ENCODE measurements at regions not wholly inside any gene's neighbourhood (a gene's known extent, or its start where the extent isn't known, plus 50 kb on each side); places are given as distances from the start of the nearest gene placed in this dataset.

DNA sequence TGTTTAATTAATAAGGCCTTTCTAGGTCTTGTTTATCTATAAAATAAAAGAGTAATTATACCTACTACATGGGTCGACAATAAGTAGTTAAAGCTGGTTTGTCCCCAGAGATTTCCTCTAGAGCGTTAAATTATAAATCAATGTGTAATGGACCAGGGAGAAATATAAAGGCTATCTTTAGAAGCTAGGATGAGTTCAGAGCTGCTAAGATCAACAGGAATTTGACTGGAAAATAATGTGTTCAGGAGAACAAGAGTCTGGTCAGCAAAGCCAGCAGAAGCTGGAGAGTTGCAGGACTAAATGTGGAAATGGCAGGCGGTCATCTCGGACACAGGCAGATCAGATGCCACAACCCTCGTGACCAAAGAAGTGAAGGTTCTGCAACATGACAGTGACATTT lies 428.8 kb downstream of the EPM2A start:
- no peak for DNase-seq

DNA sequence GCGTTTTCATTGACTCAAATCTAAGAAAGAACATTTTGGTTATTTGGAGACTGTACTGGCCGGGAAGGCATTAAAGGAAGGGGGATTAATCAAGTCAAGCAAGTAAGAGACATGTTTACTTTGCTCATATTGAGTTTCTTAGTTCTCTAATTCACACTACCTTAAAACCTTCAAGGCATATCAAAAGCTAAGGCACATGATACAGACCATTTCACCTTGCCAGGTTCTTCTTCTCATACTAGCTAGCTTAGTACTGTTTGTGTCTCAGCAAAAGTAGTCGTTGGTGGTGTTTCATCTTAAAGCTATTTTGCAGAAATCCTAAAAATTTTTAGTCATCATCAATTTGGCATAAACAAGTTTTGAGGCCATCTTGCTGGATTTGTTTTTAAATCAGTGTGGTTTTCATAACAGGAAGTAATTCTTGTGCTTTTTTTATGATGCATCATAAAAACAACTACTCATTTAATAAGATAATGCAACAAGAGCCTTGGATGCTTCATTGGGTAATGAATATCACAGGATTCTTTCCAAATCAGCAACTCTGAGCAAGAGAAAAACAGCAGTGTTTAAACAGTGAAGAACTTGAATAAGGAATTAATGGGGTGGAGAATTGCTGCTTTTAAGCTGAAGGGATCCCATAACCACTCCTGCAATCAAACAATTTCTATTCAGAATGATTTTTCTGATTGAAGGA lies 425.3 kb downstream of the EPM2A start:
- no peak for DNase-seq

DNA sequence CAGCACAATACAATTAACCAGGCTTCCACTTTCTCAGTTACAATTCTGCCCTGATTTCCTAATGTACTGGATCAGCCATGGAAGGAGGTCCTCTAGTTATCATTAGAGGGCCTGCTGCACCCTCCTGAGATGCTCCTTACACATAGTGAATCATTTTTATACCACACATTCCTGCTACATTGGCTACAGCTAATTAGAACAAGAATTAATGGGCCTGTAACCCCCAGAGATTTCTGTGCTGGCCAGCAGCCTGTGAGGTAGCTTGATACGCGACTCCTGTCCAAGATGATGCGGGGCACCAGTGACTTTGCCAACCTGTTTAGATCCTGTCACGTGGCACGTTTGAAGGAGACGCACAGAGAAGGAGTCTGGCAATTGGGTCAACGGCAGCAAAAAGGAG lies 422.8 kb downstream of the EPM2A start:
- DNase-seq = no peak

DNA sequence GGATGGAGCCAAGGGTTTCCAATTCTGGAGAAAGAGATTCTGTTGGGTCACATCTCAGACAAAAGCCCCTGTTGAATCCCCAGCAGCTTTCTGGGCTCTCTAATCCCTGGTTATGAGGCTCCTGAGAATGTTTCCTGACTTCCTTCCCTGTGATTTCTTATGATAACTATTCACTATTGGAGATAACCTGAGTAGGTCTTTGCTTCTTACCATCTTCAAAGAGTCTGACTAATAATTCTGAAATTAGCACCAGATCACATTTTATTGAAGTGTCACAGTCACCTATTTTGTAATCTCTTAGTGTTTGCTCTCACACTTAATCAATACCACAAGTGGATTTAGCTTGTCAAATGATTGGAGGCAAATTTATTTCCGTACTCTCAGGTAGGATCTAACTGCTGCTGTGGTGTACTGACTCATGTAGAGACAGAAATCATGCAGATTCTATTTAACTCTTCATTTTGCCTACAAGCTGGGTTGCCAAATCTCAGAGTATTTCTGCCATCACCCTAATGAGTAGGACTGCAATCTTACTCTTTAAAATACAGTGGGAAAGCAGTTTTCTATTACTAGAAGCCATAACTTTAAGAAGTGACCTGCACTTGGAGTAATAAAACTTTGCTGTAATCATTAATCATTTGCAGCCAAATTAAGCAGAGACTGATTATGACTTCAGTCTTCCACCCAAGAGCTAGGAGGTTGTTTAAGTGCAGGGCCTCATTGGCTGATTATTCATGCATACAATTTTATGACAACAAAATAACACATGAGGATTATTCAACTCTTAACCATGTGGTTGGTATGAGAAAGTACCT lies 422.1 kb downstream of the EPM2A start:
- DNase-seq = no peak

GRCh38 chr6:145315982-145316600 lies 419.2 kb downstream of the EPM2A start:
- DNase-seq = no peak

DNA sequence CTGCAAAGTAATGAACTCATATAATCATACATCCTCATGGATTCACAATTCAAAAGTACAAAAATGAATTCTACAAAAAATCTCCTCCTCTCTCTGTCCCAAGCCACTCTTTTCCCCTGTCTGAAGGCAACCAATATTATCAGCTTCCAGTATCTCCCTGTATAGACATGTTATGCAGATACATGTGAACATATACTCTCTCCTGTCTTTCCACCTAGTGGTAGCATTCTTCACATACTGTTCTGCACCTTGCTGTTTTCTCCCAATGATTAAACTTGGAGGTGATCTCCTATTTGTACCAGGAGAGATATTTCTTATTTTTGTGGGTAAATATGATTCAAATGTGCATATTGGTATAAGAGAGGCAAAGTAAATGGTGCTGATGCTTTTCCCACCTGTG lies 416.4 kb downstream of the EPM2A start:
- no peak for DNase-seq

DNA sequence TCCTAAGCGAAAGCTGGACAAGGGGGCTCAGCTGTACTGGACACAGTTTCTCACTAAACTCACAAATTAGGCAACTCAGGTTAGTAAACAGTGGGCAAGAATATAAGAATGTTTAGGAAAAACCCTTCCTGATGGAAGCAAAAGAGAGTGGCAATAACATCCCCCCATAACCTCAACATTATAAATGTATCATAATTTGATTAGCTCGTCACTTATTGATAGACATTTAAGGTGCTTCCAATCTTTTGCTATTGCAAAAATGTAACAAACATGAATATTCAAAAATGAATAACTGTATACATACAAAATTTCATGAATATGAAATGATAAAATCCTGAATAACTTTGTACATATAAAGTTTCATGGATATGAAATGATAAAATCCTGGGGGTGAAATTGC lies 415.7 kb downstream of the EPM2A start:
- DNase-seq = no peak

- no peak for DNase-seq
Observed at GRCh38 chr6:145323646-145324045, 411.7 kb downstream of the EPM2A start.

DNA sequence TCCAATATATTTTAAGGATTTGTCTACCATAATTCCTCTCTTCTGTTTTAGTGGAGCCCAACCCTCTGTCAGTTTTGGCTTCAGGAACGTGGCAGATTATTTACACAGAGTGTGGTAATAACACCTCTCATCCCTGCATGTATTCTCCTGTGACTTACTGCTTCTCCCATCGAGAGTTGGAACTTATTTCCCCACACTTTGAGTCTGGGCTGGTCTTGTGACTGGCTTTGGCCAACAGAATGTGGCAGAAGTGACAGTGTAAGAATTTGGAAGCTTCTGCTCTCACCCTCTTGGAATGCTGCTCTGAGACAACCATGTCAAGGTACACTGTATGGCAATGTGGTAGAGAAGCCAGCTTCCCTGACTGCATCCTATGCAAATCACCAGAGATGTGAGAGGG lies 407.7 kb downstream of the EPM2A start:
- DNase-seq = no peak

DNA sequence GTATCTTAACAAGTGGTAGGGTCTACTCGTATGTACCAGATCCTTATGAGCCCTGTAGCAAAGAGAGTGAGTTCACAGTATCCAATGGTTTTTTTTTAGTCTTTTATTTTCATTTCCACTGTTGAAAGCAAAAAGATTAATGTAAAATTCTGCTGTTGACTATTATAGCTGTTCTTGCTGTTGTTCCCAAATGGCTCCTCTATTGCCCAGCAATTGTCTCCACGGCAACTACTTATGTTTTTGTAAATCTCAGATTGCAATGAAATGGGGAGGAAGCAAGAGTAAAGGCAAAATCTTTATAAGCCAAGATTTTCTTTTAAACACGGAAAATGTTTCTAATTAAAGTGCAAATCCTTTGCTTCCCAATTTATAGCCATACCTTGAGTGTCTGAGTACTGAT lies 406.1 kb downstream of the EPM2A start:
- DNase-seq = no peak

DNA sequence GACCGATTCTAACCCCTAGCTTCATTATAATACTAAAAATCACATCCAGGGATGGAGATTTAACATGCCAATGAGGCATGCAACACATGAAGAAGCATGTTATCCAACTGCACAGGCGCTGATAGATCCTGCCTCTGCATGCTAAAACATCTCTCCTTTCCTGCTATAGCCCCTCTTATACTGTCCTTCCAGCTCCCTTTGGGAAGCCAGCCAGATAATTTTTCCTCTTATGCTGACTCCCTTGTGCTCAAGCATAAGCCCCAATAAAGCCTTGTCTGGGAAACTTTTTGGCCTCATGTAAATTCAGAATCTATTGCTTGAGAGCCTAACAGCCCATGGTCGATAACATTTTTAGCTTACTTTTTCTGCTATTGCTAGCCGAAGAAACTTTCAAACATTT lies 404.3 kb downstream of the EPM2A start:
- no peak for DNase-seq

DNA sequence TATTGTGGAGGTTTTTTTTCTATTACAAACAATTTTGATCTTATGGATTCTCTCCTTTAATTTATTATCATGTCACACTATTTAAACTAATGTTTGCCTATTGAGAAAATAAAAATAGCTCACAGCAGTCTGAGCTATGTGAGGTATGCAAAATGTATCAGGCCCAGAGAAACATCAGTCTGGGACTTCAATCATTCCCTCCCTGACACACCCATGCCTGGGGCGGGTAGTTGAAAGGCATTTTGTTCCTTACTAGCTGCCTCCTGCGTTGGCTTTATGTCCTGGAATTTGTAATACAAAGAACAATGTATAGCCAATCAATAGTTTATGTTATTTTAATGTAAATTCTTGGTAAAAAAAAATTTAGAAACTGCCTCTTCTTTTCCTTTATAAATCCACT lies 403.3 kb downstream of the EPM2A start:
- no peak for DNase-seq

GRCh38 chr6:145336119-145336518 lies 399.2 kb downstream of the EPM2A start:
- no peak for DNase-seq

- DNase-seq = no peak
Observed at GRCh38 chr6:145339089-145339488, 396.2 kb downstream of the EPM2A start.

- DNase-seq = no peak
Observed at GRCh38 chr6:145340256-145340655, 395.1 kb downstream of the EPM2A start.

DNA sequence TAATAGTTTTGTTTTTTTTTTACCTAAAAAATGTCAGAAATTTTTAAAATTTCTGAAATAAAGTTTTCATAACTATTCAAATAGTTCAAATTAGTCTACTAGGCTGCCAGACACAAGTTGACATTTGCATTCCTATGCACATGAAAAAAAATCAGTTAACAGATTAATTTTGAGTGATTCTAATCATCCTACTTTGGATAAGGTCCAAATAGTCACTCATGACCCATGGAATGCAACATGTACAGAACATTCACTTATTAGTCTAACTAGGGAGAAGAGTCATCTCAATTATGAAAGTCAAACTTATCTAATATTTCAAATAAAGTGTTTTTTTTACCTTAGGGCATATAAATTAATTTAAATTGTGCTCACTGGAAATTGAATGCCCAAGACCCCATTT lies 390.2 kb downstream of the EPM2A start:
- DNase-seq = no peak

DNA sequence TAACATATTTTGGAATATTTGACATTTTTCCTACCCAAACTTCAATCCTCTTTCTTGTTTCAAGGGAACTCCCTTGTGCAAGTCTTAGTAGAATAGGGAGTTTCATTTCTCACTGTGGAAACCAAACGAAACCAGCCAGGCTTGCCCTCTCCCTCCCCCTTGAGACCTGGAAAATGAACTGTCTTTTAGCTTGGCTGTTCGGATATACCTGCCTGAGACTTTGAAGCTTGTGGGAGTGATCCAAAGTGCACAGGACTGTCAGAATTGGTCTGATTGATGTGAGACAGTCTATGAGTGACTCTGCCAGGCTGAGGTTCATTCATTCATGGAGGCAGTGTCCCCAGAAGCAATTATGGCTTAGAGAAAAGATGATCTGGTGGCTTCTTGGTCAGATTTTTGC lies 388.1 kb downstream of the EPM2A start:
- DNase-seq = no peak

GRCh38 chr6:145349950-145350510 lies 385.3 kb downstream of the EPM2A start:
- no peak for DNase-seq

- DNase-seq = no peak
Observed at GRCh38 chr6:145350928-145351327, 384.4 kb downstream of the EPM2A start.

- no peak for DNase-seq
Observed at GRCh38 chr6:145352382-145353080, 382.8 kb downstream of the EPM2A start.

GRCh38 chr6:145360865-145361264 lies 374.5 kb downstream of the EPM2A start:
- DNase-seq = peak; percentile 3

- DNase-seq = no peak
Observed at GRCh38 chr6:145367149-145367548, 368.2 kb downstream of the EPM2A start.

- DNase-seq = no peak
Observed at GRCh38 chr6:145368075-145368474, 367.2 kb downstream of the EPM2A start.
